GM19035 (cell line): ENCODE measurements at regions not wholly inside any gene's neighbourhood (a gene's known extent, or its start where the extent isn't known, plus 50 kb on each side); places are given as distances from the start of the nearest gene placed in this dataset.
"Not testable (repeated sequence)": the region's sequence is repeated elsewhere in the genome, so short reads cannot be mapped to it uniquely, and the experiment has no call there.

ENCODE experiments used
- ATAC-seq: cut with Tn5 transposase; IDR thresholded peaks from one replicate; pipeline ENCODE4 v1.9.1; 2021; ENCODE audit not compliant: unreplicated experiment

- no peak for ATAC-seq
Observed at GRCh38 chr22:48734961-48735360, 1092.7 kb downstream of the BRD1 start.

DNA sequence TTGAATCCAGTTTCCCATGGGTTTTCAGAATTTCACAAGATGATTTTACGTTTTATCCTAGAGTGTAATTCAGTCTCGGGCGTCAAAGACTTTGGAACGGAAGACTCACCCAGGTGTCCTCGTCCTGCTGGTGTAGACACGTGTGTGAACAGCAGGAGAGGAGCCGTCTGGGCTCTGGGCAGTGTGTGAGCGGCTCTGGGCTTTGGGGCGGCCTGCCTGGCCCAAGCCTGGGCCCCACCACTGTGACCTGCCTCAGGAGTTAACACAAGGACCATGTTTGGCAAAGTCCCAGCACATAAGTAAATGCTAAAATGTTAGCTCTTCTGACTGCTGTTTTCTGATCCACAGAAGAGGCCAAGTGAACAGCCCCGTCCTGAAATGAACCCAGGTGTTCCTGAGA lies 1093.3 kb downstream of the BRD1 start:
- ATAC-seq = no peak

DNA sequence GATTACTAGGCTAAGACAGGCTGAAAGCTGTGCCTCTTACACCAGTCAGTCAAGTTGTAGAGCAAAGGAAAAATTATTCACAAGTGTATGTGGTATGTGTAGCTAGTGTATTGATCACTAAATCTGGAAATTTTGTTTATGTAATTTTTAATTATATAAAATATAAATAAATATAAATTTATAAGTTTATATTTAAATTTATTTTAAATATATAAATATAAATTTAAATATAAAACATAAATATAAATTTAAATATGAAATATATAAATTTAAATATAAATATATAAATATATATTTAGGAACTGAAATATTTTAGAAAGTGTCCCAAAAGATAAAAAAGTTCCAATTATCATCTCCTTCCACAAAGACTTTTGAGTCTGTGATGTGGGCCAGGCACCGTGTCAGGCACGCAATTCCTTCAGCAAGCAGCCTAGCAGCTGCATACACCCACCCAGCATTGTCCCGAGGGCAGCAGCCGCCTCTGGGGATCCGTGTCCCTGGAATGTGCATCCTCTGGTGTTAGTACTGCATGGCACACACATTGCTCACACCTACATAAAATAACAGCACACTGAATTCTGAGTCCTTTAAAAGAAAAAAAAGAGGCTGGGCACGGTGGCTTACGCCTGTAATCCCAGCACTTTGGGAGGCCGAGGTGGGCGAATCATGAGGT lies 1098.0 kb downstream of the BRD1 start:
- no peak for ATAC-seq

GRCh38 chr22:48727454-48728058 lies 1100.1 kb downstream of the BRD1 start:
- no peak for ATAC-seq

DNA sequence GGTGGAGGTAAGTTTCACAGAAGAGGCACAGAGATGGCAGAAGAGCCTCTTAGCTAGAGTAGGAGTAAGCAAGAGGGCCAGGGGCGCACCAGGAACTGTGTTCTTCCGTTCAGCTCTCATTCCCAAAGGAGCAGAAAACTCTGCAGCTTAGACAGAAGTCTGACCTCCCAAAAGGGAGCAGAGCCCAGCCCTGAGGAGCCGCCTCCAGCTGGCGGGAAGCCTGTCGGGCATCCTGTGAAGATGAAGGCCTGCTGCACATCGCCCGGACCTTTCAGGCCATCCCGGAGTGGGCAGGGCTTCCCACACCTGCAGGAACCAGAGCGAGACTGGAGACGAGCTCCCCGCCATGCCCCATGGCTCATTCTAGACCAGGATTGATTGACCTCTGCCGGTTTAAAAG lies 1102.8 kb downstream of the BRD1 start:
- no peak for ATAC-seq

DNA sequence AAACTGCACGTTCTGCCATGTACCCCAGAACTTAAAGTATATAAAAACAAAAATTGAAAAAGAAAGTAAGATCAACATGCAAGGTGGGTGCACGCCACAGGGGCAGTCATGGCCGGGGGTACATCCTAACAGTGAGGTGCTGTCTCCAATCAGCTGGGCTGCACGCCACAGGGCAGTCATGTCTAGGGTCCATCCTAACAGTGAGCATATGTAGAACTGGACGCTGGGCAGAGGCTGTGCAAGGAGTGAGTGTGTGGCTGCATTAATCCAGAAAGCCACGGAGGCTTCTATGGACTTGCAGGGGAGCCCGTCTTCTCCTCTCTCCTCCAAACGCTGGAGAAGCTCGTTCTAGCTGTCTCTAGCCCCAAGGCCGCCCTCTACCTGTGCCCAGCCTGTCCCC lies 1105.0 kb downstream of the BRD1 start:
- no peak for ATAC-seq

DNA sequence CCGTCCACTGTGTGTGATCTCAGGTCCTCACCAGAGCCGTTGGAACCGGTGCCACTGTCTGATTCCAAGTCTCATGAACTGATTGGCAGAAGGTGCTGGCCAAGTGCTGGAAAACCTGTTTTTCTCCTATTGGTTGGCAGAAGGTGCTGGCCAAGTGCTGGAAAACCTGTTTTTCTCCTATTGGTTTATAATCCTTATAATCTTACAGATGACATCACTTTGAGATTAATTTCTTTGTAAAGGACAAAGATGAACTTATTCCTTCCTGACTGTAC lies 1106.3 kb downstream of the BRD1 start:
- no peak for ATAC-seq

DNA sequence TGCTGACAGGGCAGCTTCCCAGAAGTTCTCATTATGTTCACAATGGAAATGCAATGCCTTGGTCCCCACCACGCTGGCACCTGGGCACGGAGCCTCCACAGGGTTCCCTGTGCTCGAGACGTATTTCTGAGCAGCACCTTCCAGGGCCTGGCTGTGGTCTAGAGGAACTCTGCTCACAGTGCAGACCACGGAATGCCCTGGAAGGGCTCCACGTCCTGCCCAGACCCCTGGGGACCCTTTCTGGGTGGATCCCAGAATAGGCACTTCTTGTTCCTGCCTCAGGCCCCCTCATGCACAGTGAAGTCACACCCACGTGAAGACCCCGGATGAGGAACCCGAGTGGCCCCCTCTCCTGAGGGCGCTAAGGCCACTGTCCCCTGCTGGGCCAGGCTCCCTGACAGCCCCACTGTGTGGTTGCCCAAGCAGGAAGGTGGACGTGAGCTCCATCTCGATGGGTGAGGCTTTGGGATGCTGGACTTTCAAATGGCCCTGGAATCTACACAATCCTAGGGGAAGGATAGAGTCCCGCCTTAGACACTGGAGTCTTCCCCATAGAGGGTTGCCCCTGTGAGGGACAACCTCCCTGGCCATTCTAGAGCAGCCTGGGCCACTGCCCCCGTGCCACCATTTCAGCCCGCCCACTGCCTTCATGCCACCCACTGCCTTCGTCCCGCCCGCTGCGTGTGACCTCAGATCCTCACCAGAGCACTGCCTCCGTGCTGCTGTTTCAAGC lies 1106.8 kb downstream of the BRD1 start:
- ATAC-seq = no peak

- no peak for ATAC-seq
Observed at GRCh38 chr22:48719978-48720661, 1107.6 kb downstream of the BRD1 start.

GRCh38 chr22:48718818-48719500 lies 1108.7 kb downstream of the BRD1 start:
- ATAC-seq = no peak

GRCh38 chr22:48717883-48718817 lies 1109.5 kb downstream of the BRD1 start:
- no peak for ATAC-seq

- no peak for ATAC-seq
Observed at GRCh38 chr22:48717076-48717810, 1110.4 kb downstream of the BRD1 start.

- not testable (repeated sequence) for ATAC-seq
Observed at GRCh38 chr22:48716154-48716553, 1111.5 kb downstream of the BRD1 start.

GRCh38 chr22:48715511-48715910 lies 1112.2 kb downstream of the BRD1 start:
- no peak for ATAC-seq

DNA sequence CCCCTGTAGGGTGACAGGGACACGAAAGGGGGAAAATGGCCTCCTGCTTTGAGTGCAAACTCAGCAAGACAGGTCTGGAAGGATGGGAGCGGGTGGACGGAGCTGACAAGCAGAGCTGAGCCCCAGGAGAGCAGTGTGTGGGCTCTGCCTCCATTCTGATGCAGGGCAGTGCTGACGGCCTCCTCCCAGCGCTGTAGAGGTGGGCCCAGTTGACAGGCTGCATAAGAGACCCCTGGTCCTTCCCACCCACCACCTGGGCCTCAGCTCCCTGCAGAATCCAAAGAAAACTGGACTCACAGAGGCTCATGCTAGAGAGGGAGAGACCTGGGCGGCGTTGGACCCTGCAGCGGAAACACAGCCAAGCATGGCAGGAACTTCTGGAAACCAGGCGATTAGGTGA lies 1113.4 kb downstream of the BRD1 start:
- no peak for ATAC-seq

- ATAC-seq = no peak
Observed at GRCh38 chr22:48713272-48714205, 1114.1 kb downstream of the BRD1 start.

GRCh38 chr22:48712558-48713271 lies 1115.0 kb downstream of the BRD1 start:
- no peak for ATAC-seq

- no peak for ATAC-seq
Observed at GRCh38 chr22:48711669-48712068, 1116.0 kb downstream of the BRD1 start.
